ENCODE measurements at regions not wholly inside any gene's neighbourhood (a gene's known extent, or its start where the extent isn't known, plus 50 kb on each side); places are given as distances from the start of the nearest gene placed in this dataset.

DNA sequence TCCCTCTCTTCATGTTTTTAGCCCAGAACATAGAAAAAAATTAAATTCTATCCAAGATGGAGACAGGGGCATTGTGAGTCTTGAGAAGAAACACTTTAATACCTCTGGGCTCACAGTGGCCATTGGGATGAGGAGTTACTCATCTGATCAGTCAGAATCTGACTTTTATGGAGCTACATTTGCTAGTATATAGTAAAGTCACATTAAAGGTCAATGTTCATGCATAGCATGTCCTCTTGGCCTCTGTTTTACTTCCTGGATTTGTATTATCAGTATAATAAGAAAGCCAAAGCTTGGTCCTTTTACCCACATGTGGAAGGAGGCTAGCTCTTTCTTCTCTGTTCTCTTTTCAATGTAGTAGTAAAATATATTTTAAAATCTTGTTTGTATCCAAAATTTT, 93.6 kb upstream of the CNOT2 start:
- H3K4me1 ChIP-seq (ENCODE audit: insufficient read depth) = no peaks in the 10 kb centered on the region
- TF ChIP-seq CTCF (IDR thresholded peaks at IDR 0.05) = no peak
- no peak for TF ChIP-seq POLR2A (IDR thresholded peaks at IDR 0.05)
- no peak for TF ChIP-seq EP300 (IDR thresholded peaks at IDR 0.05)

DNA sequence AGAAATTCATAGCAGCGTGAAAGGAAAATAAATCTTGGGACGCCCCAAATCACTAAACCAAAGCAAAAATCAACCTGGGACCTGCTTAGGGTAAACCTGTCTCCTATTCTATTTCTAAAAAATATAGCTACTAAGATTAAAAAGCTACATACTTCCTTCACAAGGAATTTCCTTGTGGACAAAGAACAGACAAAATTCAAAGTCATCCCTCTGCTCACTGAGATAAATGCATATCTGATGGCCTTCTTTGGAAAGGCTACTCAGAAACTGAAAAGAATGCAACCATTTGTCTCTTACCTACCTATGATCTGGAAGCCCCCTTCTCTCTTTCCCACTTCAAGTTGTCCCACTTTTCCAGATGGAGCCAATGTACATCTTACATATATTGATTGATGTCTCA, 93.0 kb upstream of the CNOT2 start:
- WGBS, 3 donors = 89 to 93% (median 93%) methylated on average over 2 of the region's 2 CpGs
- H3K27me3 ChIP-seq = no peaks in the 10 kb centered on the region
- H3K9me3 ChIP-seq = no peaks in the 10 kb centered on the region
- TF ChIP-seq POLR2A (IDR thresholded peaks at IDR 0.05) = no peak
- TF ChIP-seq CTCF (IDR thresholded peaks at IDR 0.05) = no peak
- TF ChIP-seq EP300 (IDR thresholded peaks at IDR 0.05) = no peak
- DNase-seq = no peak
- no peak overlapping the region for H3K4me3 ChIP-seq
- H3K27ac ChIP-seq = no peak overlapping the region
- no peaks in the 10 kb centered on the region for H3K36me3 ChIP-seq
- H3K4me1 ChIP-seq (ENCODE audit: insufficient read depth) = no peaks in the 10 kb centered on the region
- intact Hi-C loops (cut with DNase I) = loop anchor here in 1 of 4 donors (5.0 kb wide), 1 partner anchor 188 kb away; no protein-coding TSS in a partner anchor

More for the DNA sequence above, 93.6 kb upstream of the CNOT2 start:
- no peaks in the 10 kb centered on the region for H3K9me3 ChIP-seq
- no peaks in the 10 kb centered on the region for H3K27me3 ChIP-seq
- no peak for DNase-seq
- no peak overlapping the region for H3K4me3 ChIP-seq
- H3K36me3 ChIP-seq = no peaks in the 10 kb centered on the region
- H3K27ac ChIP-seq = no peak overlapping the region
- intact Hi-C loops (cut with DNase I) = loop anchor here in 1 of 4 donors (5.0 kb wide), 1 partner anchor 187 kb away; no protein-coding TSS in a partner anchor

- TF ChIP-seq POLR2A (IDR thresholded peaks at IDR 0.05) (no peak), EP300 (IDR thresholded peaks at IDR 0.05) (no peak), CTCF (IDR thresholded peaks at IDR 0.05) (no peak)
- intact Hi-C loops (cut with DNase I) = loop anchor here in 1 of 4 donors (5.0 kb wide), 1 partner anchor 190 kb away; no protein-coding TSS in a partner anchor
- Histone ChIP-seq H3K27me3 (no peaks in the 10 kb centered on the region), H3K4me1 (ENCODE audit: insufficient read depth) (no peaks in the 10 kb centered on the region), H3K27ac (no peak overlapping the region), H3K36me3 (no peaks in the 10 kb centered on the region), H3K4me3 (no peak overlapping the region), H3K9me3 (no peaks in the 10 kb centered on the region)
- no peak for DNase-seq
- 77 to 81% (median 77%) methylated on average over 4 of the region's 4 CpGs for WGBS, 3 donors
Observed at GRCh38 chr12:70151993-70152392, 91.2 kb upstream of the CNOT2 start.

DNA sequence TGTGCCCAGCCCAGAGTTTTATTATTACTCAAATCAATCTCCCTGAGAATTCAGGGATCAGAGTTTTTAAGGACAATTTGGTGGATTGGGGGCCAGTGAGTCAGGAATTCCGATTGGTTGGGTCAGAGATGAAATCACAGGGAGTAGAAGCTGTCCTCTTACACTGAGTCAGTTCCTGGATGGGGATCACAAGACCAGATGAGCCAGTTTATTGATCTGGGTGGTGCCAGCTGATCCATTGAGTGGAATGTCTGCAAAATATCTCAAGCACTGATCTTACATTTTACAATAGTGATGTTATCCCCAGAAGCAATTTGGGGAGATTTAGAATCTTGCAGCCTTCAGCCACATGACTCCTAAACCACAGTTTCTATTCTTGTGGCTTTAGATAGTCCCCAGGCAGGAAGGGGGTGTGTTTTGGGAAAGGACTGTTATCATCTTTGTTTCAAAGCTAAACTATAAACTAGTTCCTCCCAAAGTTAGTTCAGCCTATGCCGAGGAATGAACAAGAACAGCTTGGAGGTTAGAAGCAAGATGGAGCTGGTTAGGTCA, 89.1 kb upstream of the CNOT2 start:
- intact Hi-C loops (cut with DNase I) = loop anchor here in 1 of 4 donors (5.0 kb wide), 1 partner anchor 192 kb away; no protein-coding TSS in a partner anchor
- H3K36me3 ChIP-seq = no peaks in the 10 kb centered on the region
- H3K27ac ChIP-seq = no peak overlapping the region
- no peak overlapping the region for H3K4me3 ChIP-seq
- TF ChIP-seq CTCF (IDR thresholded peaks at IDR 0.05) (no peak), POLR2A (IDR thresholded peaks at IDR 0.05) (no peak), EP300 (IDR thresholded peaks at IDR 0.05) (no peak)
- no peak for DNase-seq
- H3K9me3 ChIP-seq = no peaks in the 10 kb centered on the region
- H3K27me3 ChIP-seq = no peaks in the 10 kb centered on the region
- 73 to 87% (median 80%) methylated on average over 2 of the region's 2 CpGs for WGBS, 3 donors
- H3K4me1 ChIP-seq (ENCODE audit: insufficient read depth) = no peaks in the 10 kb centered on the region
